DOHH2 (cell line): ENCODE measurements at regions not wholly inside any gene's neighbourhood (a gene's known extent, or its start where the extent isn't known, plus 50 kb on each side); places are given as distances from the start of the nearest gene placed in this dataset.

Source experiments
- CTCF ChIP-seq: fragments of 200-600 bp; sonication (generic); IDR thresholded peaks from one replicate; pipeline ENCODE4 v1.5.1; 2014; ENCODE audit warnings: antibody characterized with exemption, mild to moderate bottlenecking, low read depth, low read length; ENCODE audit not compliant: poor library complexity, severe bottlenecking
- EZH2phosphoT487 ChIP-seq: fragments of 200-600 bp; sonication (generic); IDR thresholded peaks from 2 replicates; pipeline ENCODE4 v1.6.1; 2017; ENCODE audit warnings: borderline replicate concordance, mild to moderate bottlenecking, antibody characterized with exemption, low read length, moderate library complexity, mixed read lengths

- no peak for TF ChIP-seq EZH2phosphoT487
- TF ChIP-seq CTCF = no peak
Observed at GRCh38 chr2:198591586-198591985, 787.2 kb downstream of the PLCL1 start.
